Stimulated activated naive B cell treated with anti-CD40 and anti-IgM and Interleukin-4, amounts not matched to agents 10 μg/mL and 1 μg/mL and 100 μg/mL, for 72 hours (primary cell): ENCODE measurements at regions not wholly inside any gene's neighbourhood (a gene's known extent, or its start where the extent isn't known, plus 50 kb on each side); places are given as distances from the start of the nearest gene placed in this dataset.
A peak's percentile ranks its signal among the peaks of the same experiment; 100 is the strongest.

ENCODE experiments used
- ATAC-seq, 2 donors: fragments of 150-1000 bp; cut with Tn5 transposase; replicated peaks; 2 replicates each; pipeline ENCODE4 v1.10.0; 2021; ENCODE audit warnings: moderate library complexity in 1 of 2
- DNase-seq: peaks from one replicate; pipeline ENCODE4 v3.0.0; 2021
- H3K27ac Mint-ChIP-seq: one replicate; pipeline ENCODE4 v1.8.0; 2022; ENCODE audit warnings: mild to moderate bottlenecking, mixed read lengths
- H3K27me3 Mint-ChIP-seq, 2 donors: one replicate each; pipeline ENCODE4 v1.8.0; 2022; ENCODE audit warnings: mixed read lengths in 2 of 2
- H3K36me3 Mint-ChIP-seq, 2 donors: one replicate each; pipeline ENCODE4 v1.8.0; 2022; ENCODE audit warnings: mixed read lengths in 2 of 2, mild to moderate bottlenecking in 1 of 2
- H3K4me1 Mint-ChIP-seq, 2 donors: one replicate each; pipeline ENCODE4 v1.8.0; 2022; ENCODE audit warnings: mixed read lengths in 2 of 2, mild to moderate bottlenecking in 1 of 2
- H3K4me3 Mint-ChIP-seq, 2 donors: one replicate each; pipeline ENCODE4 v1.8.0; 2022; ENCODE audit warnings: mild to moderate bottlenecking in 2 of 2, mixed read lengths in 2 of 2, moderate library complexity in 1 of 2
- H3K9me3 Mint-ChIP-seq, 2 donors: one replicate each; pipeline ENCODE4 v1.8.0; 2022; ENCODE audit warnings: mixed read lengths in 2 of 2, mild to moderate bottlenecking in 1 of 2

- ATAC-seq, result no peak
- H3K27ac Mint-ChIP-seq, result no peak overlapping the region
- no peaks in the 10 kb centered on the region for H3K36me3 Mint-ChIP-seq
- H3K4me3 Mint-ChIP-seq, result no peak overlapping the region
- no peaks in the 10 kb centered on the region for H3K4me1 Mint-ChIP-seq
- H3K9me3 Mint-ChIP-seq, result no peaks in the 10 kb centered on the region
- DNase-seq, result no peak
- peaks cover 5 to 10% of the 10 kb centered on the region in 2 donors for H3K27me3 Mint-ChIP-seq
Observed at GRCh38 chr2:237011206-237011795, 74.4 kb upstream of the COPS8 start.

GRCh38 chr2:237012004-237012403, 73.7 kb upstream of the COPS8 start:
- Mint-ChIP-seq H3K27me3 (peaks cover 5 to 10% of the 10 kb centered on the region in 2 donors), H3K27ac (no peak overlapping the region), H3K9me3 (no peaks in the 10 kb centered on the region), H3K4me3 (no peak overlapping the region), H3K36me3 (no peaks in the 10 kb centered on the region), H3K4me1 (no peaks in the 10 kb centered on the region)
- ATAC-seq, result no peak
- no peak for DNase-seq

- DNase-seq, result no peak
- H3K4me1 Mint-ChIP-seq, result no peaks in the 10 kb centered on the region
- H3K27me3 Mint-ChIP-seq, result peaks cover 5 to 10% of the 10 kb centered on the region in 2 donors
- no peak for ATAC-seq
- H3K27ac Mint-ChIP-seq, result no peak overlapping the region
- no peak overlapping the region for H3K4me3 Mint-ChIP-seq
- no peaks in the 10 kb centered on the region for H3K9me3 Mint-ChIP-seq
- H3K36me3 Mint-ChIP-seq, result no peaks in the 10 kb centered on the region
Observed at GRCh38 chr2:237012577-237013267, 73.0 kb upstream of the COPS8 start.

- Mint-ChIP-seq H3K27ac (no peak overlapping the region), H3K4me1 (no peaks in the 10 kb centered on the region), H3K36me3 (no peaks in the 10 kb centered on the region), H3K9me3 (no peaks in the 10 kb centered on the region), H3K4me3 (no peak overlapping the region), H3K27me3 (peaks cover 0 to 4% of the 10 kb centered on the region in 2 donors)
- ATAC-seq (no peak), DNase-seq (no peak)
Observed at GRCh38 chr2:237016121-237016915, 69.4 kb upstream of the COPS8 start.

GRCh38 chr2:237020090-237020489, 65.6 kb upstream of the COPS8 start:
- Mint-ChIP-seq H3K27me3 (peaks cover 12 to 20% of the 10 kb centered on the region in 2 donors), H3K4me1 (no peaks in the 10 kb centered on the region), H3K27ac (no peak overlapping the region), H3K36me3 (no peaks in the 10 kb centered on the region), H3K9me3 (peaks cover 0 to 1% of the 10 kb centered on the region in 2 donors), H3K4me3 (no peak overlapping the region)
- ATAC-seq, result no peak
- DNase-seq, result no peak

- ATAC-seq, result no peak
- Mint-ChIP-seq H3K36me3 (no peaks in the 10 kb centered on the region), H3K4me1 (no peaks in the 10 kb centered on the region), H3K4me3 (no peak overlapping the region), H3K9me3 (peaks cover 0 to 1% of the 10 kb centered on the region in 2 donors), H3K27me3 (peaks cover 12 to 20% of the 10 kb centered on the region in 2 donors), H3K27ac (no peak overlapping the region)
- no peak for DNase-seq
Observed at GRCh38 chr2:237022533-237022932, 63.2 kb upstream of the COPS8 start.

GRCh38 chr2:237024255-237024654, 61.4 kb upstream of the COPS8 start:
- Mint-ChIP-seq H3K4me3 (no peak overlapping the region), H3K9me3 (peaks cover 0 to 1% of the 10 kb centered on the region in 2 donors), H3K27me3 (peaks cover 12 to 20% of the 10 kb centered on the region in 2 donors), H3K27ac (no peak overlapping the region), H3K4me1 (no peaks in the 10 kb centered on the region), H3K36me3 (no peaks in the 10 kb centered on the region)
- DNase-seq (no peak), ATAC-seq (no peak)

- DNase-seq (no peak), ATAC-seq (no peak)
- H3K27ac Mint-ChIP-seq, result no peak overlapping the region
- H3K4me3 Mint-ChIP-seq, result no peak overlapping the region
- H3K27me3 Mint-ChIP-seq, result peaks cover 12 to 15% of the 10 kb centered on the region in 2 donors
- peaks cover 0 to 1% of the 10 kb centered on the region in 2 donors for H3K9me3 Mint-ChIP-seq
- H3K36me3 Mint-ChIP-seq, result no peaks in the 10 kb centered on the region
- H3K4me1 Mint-ChIP-seq, result no peaks in the 10 kb centered on the region
Observed at GRCh38 chr2:237025090-237025865, 60.4 kb upstream of the COPS8 start.

GRCh38 chr2:237026981-237027711, 58.5 kb upstream of the COPS8 start:
- Mint-ChIP-seq H3K27me3 (peaks cover 9 to 17% of the 10 kb centered on the region in 2 donors), H3K4me3 (no peak overlapping the region), H3K4me1 (no peaks in the 10 kb centered on the region), H3K9me3 (peaks cover 0 to 1% of the 10 kb centered on the region in 2 donors), H3K27ac (no peak overlapping the region), H3K36me3 (no peaks in the 10 kb centered on the region)
- DNase-seq, result no peak
- peak; percentile 59 to 71 for ATAC-seq

GRCh38 chr2:237027712-237028029, 58.0 kb upstream of the COPS8 start:
- ATAC-seq, result no peak
- no peak overlapping the region for H3K27ac Mint-ChIP-seq
- no peak for DNase-seq
- H3K4me3 Mint-ChIP-seq, result no peak overlapping the region
- H3K4me1 Mint-ChIP-seq, result no peaks in the 10 kb centered on the region
- H3K27me3 Mint-ChIP-seq, result peaks cover 7 to 19% of the 10 kb centered on the region in 2 donors
- H3K36me3 Mint-ChIP-seq, result no peaks in the 10 kb centered on the region
- H3K9me3 Mint-ChIP-seq, result peaks cover 0 to 1% of the 10 kb centered on the region in 2 donors

- H3K4me1 Mint-ChIP-seq, result no peaks in the 10 kb centered on the region
- no peak for DNase-seq
Observed at GRCh38 chr2:237030382-237030781, 55.3 kb upstream of the COPS8 start.

GRCh38 chr2:237033536-237034060, 52.1 kb upstream of the COPS8 start:
- Mint-ChIP-seq H3K27ac (no peak overlapping the region), H3K36me3 (no peaks in the 10 kb centered on the region), H3K9me3 (no peaks in the 10 kb centered on the region), H3K27me3 (peaks cover 3 to 12% of the 10 kb centered on the region in 2 donors), H3K4me1 (no peaks in the 10 kb centered on the region), H3K4me3 (no peak overlapping the region)
- ATAC-seq (no peak), DNase-seq (no peak)

More at GRCh38 chr2:237030382-237030781, 55.3 kb upstream of the COPS8 start:
- H3K27me3 Mint-ChIP-seq, result peaks cover 3 to 12% of the 10 kb centered on the region in 2 donors
- H3K36me3 Mint-ChIP-seq, result no peaks in the 10 kb centered on the region
- ATAC-seq, result no peak
- no peak overlapping the region for H3K27ac Mint-ChIP-seq
- H3K4me3 Mint-ChIP-seq, result no peak overlapping the region
- no peaks in the 10 kb centered on the region for H3K9me3 Mint-ChIP-seq

GRCh38 chr2:237035781-237036475, 49.8 kb upstream of the COPS8 start:
- Mint-ChIP-seq H3K4me1 (no peaks in the 10 kb centered on the region), H3K36me3 (no peaks in the 10 kb centered on the region), H3K27ac (no peak overlapping the region), H3K27me3 (peaks cover 3 to 19% of the 10 kb centered on the region in 2 donors), H3K9me3 (no peaks in the 10 kb centered on the region), H3K4me3 (no peak overlapping the region)
- DNase-seq (no peak), ATAC-seq (no peak)
